ENCODE measurements at regions not wholly inside any gene's neighbourhood (a gene's known extent, or its start where the extent isn't known, plus 50 kb on each side); places are given as distances from the start of the nearest gene placed in this dataset.

DNA sequence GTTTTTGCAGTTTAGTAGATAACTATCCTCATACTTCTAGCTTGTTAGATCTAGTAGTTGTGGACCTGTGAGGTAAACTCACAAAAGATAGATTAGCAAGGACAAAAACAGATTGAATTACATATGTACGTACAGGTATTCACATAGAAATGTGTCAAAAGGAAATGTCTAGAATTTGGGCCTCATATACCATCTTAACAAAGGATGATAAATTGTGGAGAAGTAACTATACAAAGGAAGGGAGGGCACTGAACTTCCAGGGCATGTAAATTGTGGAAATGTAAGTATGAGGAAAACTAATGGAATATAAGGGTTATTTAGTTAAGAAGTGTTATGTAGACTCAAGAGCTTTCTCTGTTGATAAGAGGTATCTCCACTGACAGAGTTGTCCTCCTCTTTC is 477.3 kb downstream of the KCNJ2 start:
- 92% methylated on average over 1 of the region's 1 CpG for WGBS
- no peak overlapping the region for H3K4me3 ChIP-seq (ENCODE audit: low read length in 2 of 2)
- no peak for DNase-seq (ENCODE audit: low read depth in 6 of 9, low spot score in 9 of 9)
- no peaks in the 10 kb centered on the region for H3K4me1 ChIP-seq (ENCODE audit: control insufficient read depth in 2 of 2, insufficient read depth in 2 of 2, low read length in 2 of 2)
- no peaks in the 10 kb centered on the region for H3K27me3 ChIP-seq (ENCODE audit: control insufficient read depth in 2 of 2, insufficient read depth in 1 of 2, low read length in 1 of 2)
- no peak overlapping the region for H3K27ac ChIP-seq (ENCODE audit: low read depth in 1 of 2, low read length in 1 of 2)
- no peaks in the 10 kb centered on the region for H3K36me3 ChIP-seq (ENCODE audit: control insufficient read depth in 2 of 2, insufficient read depth in 2 of 2, low read length in 1 of 2)
- no peaks in the 10 kb centered on the region for H3K9me3 ChIP-seq (ENCODE audit: control insufficient read depth in 2 of 2, insufficient read depth in 1 of 2, low read length in 1 of 2)

DNA sequence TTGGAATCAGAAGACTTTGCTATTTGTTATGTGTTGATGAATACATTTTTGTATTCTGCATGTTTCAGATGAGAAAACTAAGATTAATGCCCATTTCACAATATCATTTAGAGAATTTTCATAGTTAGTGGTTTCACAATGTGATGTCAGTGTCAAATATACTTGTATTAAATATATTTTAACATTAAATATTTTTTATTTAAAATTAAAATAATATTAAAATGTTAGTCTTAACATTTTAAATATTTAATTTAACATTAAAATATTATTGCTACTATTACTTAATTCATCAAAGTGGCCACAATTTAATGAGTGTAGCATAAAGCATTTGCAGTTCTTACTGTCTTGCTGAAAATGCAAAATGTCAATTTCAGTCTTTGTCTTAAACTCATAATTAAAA is 478.8 kb downstream of the KCNJ2 start:
- Histone ChIP-seq H3K9me3 (ENCODE audit: control insufficient read depth in 2 of 2, insufficient read depth in 1 of 2, low read length in 1 of 2) (no peaks in the 10 kb centered on the region), H3K27me3 (ENCODE audit: control insufficient read depth in 2 of 2, insufficient read depth in 1 of 2, low read length in 1 of 2) (no peaks in the 10 kb centered on the region), H3K4me1 (ENCODE audit: control insufficient read depth in 2 of 2, insufficient read depth in 2 of 2, low read length in 2 of 2) (no peaks in the 10 kb centered on the region), H3K4me3 (ENCODE audit: low read length in 2 of 2) (no peak overlapping the region), H3K36me3 (ENCODE audit: control insufficient read depth in 2 of 2, insufficient read depth in 2 of 2, low read length in 1 of 2) (no peaks in the 10 kb centered on the region), H3K27ac (ENCODE audit: low read depth in 1 of 2, low read length in 1 of 2) (no peak overlapping the region)
- DNase-seq (ENCODE audit: low read depth in 6 of 9, low spot score in 9 of 9) = no peak

DNA sequence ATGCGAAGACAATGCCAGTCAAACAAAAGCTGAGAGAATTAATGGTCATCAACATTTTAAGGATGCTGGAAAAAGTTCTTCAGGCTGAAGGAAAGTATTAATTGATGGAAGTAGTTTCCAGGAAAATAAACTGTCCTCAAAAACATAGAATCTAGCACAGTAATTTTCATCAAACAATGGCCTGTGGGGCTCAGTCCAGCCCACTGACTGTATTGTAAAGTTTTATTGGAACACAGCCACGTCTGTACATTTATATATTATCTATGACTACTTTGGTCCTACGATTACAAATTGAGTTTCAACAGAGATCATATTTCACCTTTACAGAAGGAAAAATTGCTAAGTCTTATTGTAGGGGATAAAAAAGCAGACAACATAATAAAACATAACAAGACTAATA is 484.5 kb downstream of the KCNJ2 start:
- no peaks in the 10 kb centered on the region for H3K4me1 ChIP-seq (ENCODE audit: control insufficient read depth in 2 of 2, insufficient read depth in 2 of 2, low read length in 2 of 2)
- H3K4me3 ChIP-seq (ENCODE audit: low read length in 2 of 2) = no peak overlapping the region
- H3K27ac ChIP-seq (ENCODE audit: low read depth in 1 of 2, low read length in 1 of 2) = no peak overlapping the region
- 93% methylated on average over 3 of the region's 3 CpGs for WGBS
- H3K27me3 ChIP-seq (ENCODE audit: control insufficient read depth in 2 of 2, insufficient read depth in 1 of 2, low read length in 1 of 2) = no peaks in the 10 kb centered on the region
- no peak for DNase-seq (ENCODE audit: low read depth in 6 of 9, low spot score in 9 of 9)
- no peaks in the 10 kb centered on the region for H3K9me3 ChIP-seq (ENCODE audit: control insufficient read depth in 2 of 2, insufficient read depth in 1 of 2, low read length in 1 of 2)
- H3K36me3 ChIP-seq (ENCODE audit: control insufficient read depth in 2 of 2, insufficient read depth in 2 of 2, low read length in 1 of 2) = no peaks in the 10 kb centered on the region

DNA sequence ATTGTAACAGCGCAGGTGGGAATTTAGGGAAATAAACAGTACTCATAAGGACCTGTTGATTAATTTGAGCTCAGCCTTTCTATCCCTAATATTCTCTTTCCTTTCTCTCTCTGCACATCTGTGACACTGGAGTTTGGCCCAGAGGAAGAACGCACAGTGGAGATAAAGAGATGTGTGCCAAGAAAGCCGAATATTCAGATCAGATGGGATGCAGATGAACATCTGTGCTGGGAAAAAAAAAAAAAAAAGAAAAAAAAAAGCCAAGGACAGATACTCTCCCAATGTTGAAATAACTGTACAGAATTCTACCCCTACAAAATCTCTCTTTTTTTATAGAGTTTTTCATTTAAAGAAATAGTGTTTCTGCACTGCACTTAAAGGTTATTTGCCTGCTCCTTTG is 485.4 kb downstream of the KCNJ2 start:
- 92% methylated on average over 3 of the region's 3 CpGs for WGBS
- Histone ChIP-seq H3K9me3 (ENCODE audit: control insufficient read depth in 2 of 2, insufficient read depth in 1 of 2, low read length in 1 of 2) (no peaks in the 10 kb centered on the region), H3K4me1 (ENCODE audit: control insufficient read depth in 2 of 2, insufficient read depth in 2 of 2, low read length in 2 of 2) (no peaks in the 10 kb centered on the region), H3K27me3 (ENCODE audit: control insufficient read depth in 2 of 2, insufficient read depth in 1 of 2, low read length in 1 of 2) (no peaks in the 10 kb centered on the region), H3K27ac (ENCODE audit: low read depth in 1 of 2, low read length in 1 of 2) (no peak overlapping the region), H3K36me3 (ENCODE audit: control insufficient read depth in 2 of 2, insufficient read depth in 2 of 2, low read length in 1 of 2) (no peaks in the 10 kb centered on the region), H3K4me3 (ENCODE audit: low read length in 2 of 2) (no peak overlapping the region)
- DNase-seq (ENCODE audit: low read depth in 6 of 9, low spot score in 9 of 9) = no peak

DNA sequence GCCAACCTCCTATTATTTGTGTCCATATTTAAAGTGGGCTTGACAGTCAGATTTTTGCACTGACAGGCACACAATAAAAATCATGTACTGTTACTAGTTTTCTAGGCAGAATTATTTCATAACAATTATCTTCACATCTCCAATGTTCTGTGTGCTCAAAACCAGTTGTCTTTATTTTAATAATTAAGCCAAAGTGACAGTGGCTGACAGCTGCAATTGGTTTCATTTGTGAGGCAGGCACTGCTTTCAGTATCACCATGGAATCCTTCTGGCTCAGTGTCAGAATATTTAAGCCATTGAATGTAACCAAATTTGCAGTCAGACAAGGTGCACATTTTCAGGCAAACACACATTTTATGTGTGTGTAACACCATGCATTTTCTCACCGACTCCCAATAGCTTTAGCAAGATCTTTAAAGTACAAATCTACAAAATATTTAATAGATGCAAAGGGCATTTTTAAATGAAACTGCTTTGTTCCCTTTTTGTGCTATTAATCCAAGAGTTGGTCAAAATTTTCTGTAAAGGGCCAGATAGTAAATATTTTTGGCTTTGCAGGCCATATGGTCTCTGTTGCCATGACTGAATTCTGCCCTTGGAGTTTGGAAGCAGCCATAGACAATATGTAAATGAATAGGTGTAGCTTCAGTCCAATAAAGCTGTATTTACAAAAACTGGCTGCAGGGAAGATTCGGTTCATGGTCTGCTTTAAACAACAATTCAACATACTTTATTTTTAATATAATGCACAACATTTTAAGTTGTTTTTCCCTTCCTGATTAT is 486.0 kb downstream of the KCNJ2 start:
- H3K9me3 ChIP-seq (ENCODE audit: control insufficient read depth in 2 of 2, insufficient read depth in 1 of 2, low read length in 1 of 2) = no peaks in the 10 kb centered on the region
- DNase-seq (ENCODE audit: low read depth in 6 of 9, low spot score in 9 of 9) = no peak
- no peak overlapping the region for H3K4me3 ChIP-seq (ENCODE audit: low read length in 2 of 2)
- no peak overlapping the region for H3K27ac ChIP-seq (ENCODE audit: low read depth in 1 of 2, low read length in 1 of 2)
- WGBS = 93% methylated on average over 2 of the region's 2 CpGs
- H3K27me3 ChIP-seq (ENCODE audit: control insufficient read depth in 2 of 2, insufficient read depth in 1 of 2, low read length in 1 of 2) = no peaks in the 10 kb centered on the region
- no peaks in the 10 kb centered on the region for H3K36me3 ChIP-seq (ENCODE audit: control insufficient read depth in 2 of 2, insufficient read depth in 2 of 2, low read length in 1 of 2)
- no peaks in the 10 kb centered on the region for H3K4me1 ChIP-seq (ENCODE audit: control insufficient read depth in 2 of 2, insufficient read depth in 2 of 2, low read length in 2 of 2)

DNA sequence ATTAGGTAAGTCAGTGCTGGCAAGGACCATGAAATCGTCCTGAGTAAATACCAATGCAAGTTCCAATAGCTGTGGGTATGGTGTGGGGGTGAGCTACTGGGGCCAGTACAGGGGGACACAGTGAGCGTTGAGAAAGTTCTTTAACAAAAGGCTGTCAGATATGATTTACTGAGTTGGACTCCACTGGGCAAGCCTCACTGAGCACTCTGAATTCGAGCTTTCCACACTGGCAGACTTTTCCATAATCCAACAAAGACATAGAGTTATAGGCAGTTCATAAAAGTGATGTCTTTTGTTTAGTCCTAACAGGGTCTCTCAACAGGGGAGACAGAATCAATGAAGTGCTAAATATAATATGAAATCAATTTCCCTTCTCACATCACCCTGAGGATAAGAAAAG is 489.0 kb downstream of the KCNJ2 start:
- Histone ChIP-seq H3K4me3 (ENCODE audit: low read length in 2 of 2) (no peak overlapping the region), H3K9me3 (ENCODE audit: control insufficient read depth in 2 of 2, insufficient read depth in 1 of 2, low read length in 1 of 2) (no peaks in the 10 kb centered on the region), H3K27ac (ENCODE audit: low read depth in 1 of 2, low read length in 1 of 2) (no peak overlapping the region), H3K4me1 (ENCODE audit: control insufficient read depth in 2 of 2, insufficient read depth in 2 of 2, low read length in 2 of 2) (no peaks in the 10 kb centered on the region), H3K27me3 (ENCODE audit: control insufficient read depth in 2 of 2, insufficient read depth in 1 of 2, low read length in 1 of 2) (no peaks in the 10 kb centered on the region), H3K36me3 (ENCODE audit: control insufficient read depth in 2 of 2, insufficient read depth in 2 of 2, low read length in 1 of 2) (no peaks in the 10 kb centered on the region)
- DNase-seq (ENCODE audit: low read depth in 6 of 9, low spot score in 9 of 9) = no peak
- 86% methylated on average over 3 of the region's 3 CpGs for WGBS

DNA sequence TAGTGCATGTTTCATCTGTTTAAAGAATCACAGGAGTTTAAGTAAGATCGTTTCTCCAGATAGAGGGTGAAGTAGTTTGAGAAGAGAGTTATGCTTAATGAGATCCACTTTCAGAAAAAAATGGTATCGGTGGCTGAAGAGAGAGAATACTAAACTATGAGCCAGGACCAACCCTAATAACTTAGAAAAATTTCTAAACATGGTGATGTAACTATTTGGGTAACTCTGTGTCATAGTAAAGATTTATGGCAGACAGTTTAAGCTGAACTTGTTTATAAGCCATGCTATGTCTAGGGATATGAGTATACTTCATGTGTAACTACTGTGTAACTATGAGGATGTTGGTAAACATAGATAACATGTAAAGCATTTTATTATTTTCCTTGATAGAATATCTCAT is 489.5 kb downstream of the KCNJ2 start:
- no peak for DNase-seq (ENCODE audit: low read depth in 6 of 9, low spot score in 9 of 9)
- WGBS = 94% methylated on average over 2 of the region's 2 CpGs
- H3K27me3 ChIP-seq (ENCODE audit: control insufficient read depth in 2 of 2, insufficient read depth in 1 of 2, low read length in 1 of 2) = no peaks in the 10 kb centered on the region

DNA sequence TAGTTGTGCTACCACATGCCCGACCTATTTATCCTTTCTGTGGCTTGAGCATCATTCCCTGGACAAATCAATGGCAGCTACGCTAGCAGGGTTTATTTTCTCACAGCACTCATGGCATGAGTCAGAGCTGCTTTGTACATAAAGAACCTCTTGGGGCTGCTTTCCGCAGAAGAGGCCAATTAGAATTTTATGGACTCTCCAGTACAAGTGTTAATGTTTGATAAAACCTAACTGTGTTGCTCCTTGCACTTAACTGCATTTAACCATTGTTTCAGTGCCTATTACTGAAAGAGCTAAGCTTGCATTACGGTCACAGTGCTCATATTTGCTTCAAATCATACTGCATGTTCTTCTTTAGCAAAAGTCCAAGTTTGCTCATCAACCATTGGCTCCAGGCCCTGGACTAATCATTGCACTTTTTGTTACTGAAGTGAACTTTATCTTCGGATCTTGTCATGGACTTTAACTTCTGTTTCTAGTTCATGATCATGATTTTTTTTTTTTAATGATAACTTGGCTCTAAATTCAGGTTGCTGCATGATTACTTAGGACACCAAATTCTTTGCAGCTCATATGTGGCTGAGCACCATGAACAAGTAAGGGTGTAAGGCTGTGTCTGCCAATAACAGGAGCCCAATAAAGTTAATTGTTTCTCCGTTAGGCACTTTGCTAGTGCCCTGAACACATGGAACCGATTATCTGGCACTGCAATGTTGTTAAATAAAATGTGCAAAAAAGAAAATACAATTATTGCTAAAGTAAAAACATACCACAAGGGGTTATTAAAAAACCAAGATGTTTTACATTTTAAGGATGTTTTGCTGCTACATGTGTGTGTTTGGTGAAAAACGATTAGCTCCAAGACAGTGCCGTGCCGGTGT is 492.2 kb downstream of the KCNJ2 start:
- Histone ChIP-seq H3K36me3 (ENCODE audit: control insufficient read depth in 2 of 2, insufficient read depth in 2 of 2, low read length in 1 of 2) (no peaks in the 10 kb centered on the region), H3K4me3 (ENCODE audit: low read length in 2 of 2) (no peak overlapping the region), H3K9me3 (ENCODE audit: control insufficient read depth in 2 of 2, insufficient read depth in 1 of 2, low read length in 1 of 2) (no peaks in the 10 kb centered on the region), H3K27ac (ENCODE audit: low read depth in 1 of 2, low read length in 1 of 2) (no peak overlapping the region), H3K4me1 (ENCODE audit: control insufficient read depth in 2 of 2, insufficient read depth in 2 of 2, low read length in 2 of 2) (no peaks in the 10 kb centered on the region), H3K27me3 (ENCODE audit: control insufficient read depth in 2 of 2, insufficient read depth in 1 of 2, low read length in 1 of 2) (no peaks in the 10 kb centered on the region)
- 94% methylated on average over 10 of the region's 10 CpGs for WGBS
- no peak for DNase-seq (ENCODE audit: low read depth in 6 of 9, low spot score in 9 of 9)

More for the DNA sequence above, 489.5 kb downstream of the KCNJ2 start:
- Histone ChIP-seq H3K9me3 (ENCODE audit: control insufficient read depth in 2 of 2, insufficient read depth in 1 of 2, low read length in 1 of 2) (no peaks in the 10 kb centered on the region), H3K27ac (ENCODE audit: low read depth in 1 of 2, low read length in 1 of 2) (no peak overlapping the region), H3K4me3 (ENCODE audit: low read length in 2 of 2) (no peak overlapping the region), H3K4me1 (ENCODE audit: control insufficient read depth in 2 of 2, insufficient read depth in 2 of 2, low read length in 2 of 2) (no peaks in the 10 kb centered on the region), H3K36me3 (ENCODE audit: control insufficient read depth in 2 of 2, insufficient read depth in 2 of 2, low read length in 1 of 2) (no peaks in the 10 kb centered on the region)

DNA sequence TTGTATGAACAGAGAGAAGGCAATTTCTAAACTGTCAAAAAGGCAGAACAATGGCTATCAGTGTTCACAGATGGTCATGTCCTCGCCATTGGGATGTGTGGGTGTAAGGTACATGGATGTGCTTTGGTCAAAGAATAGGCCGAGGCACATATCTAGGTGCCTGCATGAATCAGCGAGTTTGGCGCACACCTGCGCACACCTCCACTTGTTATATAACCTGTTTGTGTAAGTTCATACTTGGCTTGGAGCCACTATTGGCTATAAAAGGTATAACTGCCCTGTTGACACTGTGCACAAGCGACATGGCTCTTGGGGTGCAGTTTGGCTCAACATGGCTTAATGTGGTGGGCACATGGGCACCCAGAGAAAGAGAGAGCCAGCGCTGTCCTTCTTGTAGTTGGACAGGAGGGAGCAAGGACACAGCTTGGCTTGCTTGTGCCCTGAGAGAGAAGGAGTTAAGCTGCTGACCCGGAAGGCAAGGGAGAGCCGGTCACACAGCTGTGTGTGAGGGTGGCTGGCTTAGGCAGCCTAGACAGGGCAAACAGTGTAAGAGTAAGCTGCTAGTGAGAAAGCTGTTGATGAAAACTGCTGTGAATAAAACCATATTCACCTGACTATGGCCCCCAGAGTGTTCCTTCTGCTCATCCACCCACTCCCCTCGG is 499.1 kb downstream of the KCNJ2 start:
- 96% methylated on average over 10 of the region's 10 CpGs for WGBS
- DNase-seq (ENCODE audit: low read depth in 6 of 9, low spot score in 9 of 9) = no peak
- Histone ChIP-seq H3K4me1 (ENCODE audit: control insufficient read depth in 2 of 2, insufficient read depth in 2 of 2, low read length in 2 of 2) (no peaks in the 10 kb centered on the region), H3K27me3 (ENCODE audit: control insufficient read depth in 2 of 2, insufficient read depth in 1 of 2, low read length in 1 of 2) (no peaks in the 10 kb centered on the region), H3K4me3 (ENCODE audit: low read length in 2 of 2) (no peak overlapping the region), H3K9me3 (ENCODE audit: control insufficient read depth in 2 of 2, insufficient read depth in 1 of 2, low read length in 1 of 2) (no peaks in the 10 kb centered on the region), H3K36me3 (ENCODE audit: control insufficient read depth in 2 of 2, insufficient read depth in 2 of 2, low read length in 1 of 2) (no peaks in the 10 kb centered on the region), H3K27ac (ENCODE audit: low read depth in 1 of 2, low read length in 1 of 2) (no peak overlapping the region)
